HepG2 (cell line): ENCODE measurements at regions not wholly inside any gene's neighbourhood (a gene's known extent, or its start where the extent isn't known, plus 50 kb on each side); places are given as distances from the start of the nearest gene placed in this dataset.

Experiments used
- ATAC-seq: fragments of 200-7000 bp; cut with Tn5 transposase; 3 replicates; pipeline ENCODE4 v1.9.1; 2020; ENCODE audit warnings: mild to moderate bottlenecking, moderate library complexity
- BruUV-seq: library from RNA; stranded (reverse); fragments of 400-500 nt; replicated peaks from 2 replicates; lab custom pipeline; 2021; lab: Mats Ljungman, UMichigan
- CTCF ChIA-PET: fragments of 300-600 bp; formaldehyde crosslinking; extraction: SDS; loops from one replicate; lab custom pipeline; 2021; ENCODE audit warnings: low total read pairs, inconsistent platforms, low intra/inter-chr PET ratio; lab: Yijun Ruan, JAX
- POLR2A ChIA-PET: fragments of 350-600 bp; sonication (Branson Sonifier 250); formaldehyde crosslinking; loops from one replicate; lab custom pipeline; 2020; ENCODE audit warnings: antibody characterized with exemption, inconsistent platforms; lab: Yijun Ruan, JAX
- DNase-seq: peaks from one replicate; pipeline ENCODE4 v3.0.0-alpha.2; 2015; ENCODE audit warnings: low spot score
- FAIRE-seq: peaks from 3 replicates; lab custom pipeline; 2011; peaks lifted over from hg19 to GRCh38; lab: Jason Lieb, UNC
- H2AFZ ChIP-seq: one replicate; pipeline ENCODE4 v1.6.1; 2011; ENCODE audit warnings: low read length, inconsistent platforms
- H3K27ac ChIP-seq: fragments of 300-600 bp; 3 replicates; pipeline ENCODE4 v1.8.0; 2011; ENCODE audit warnings: mixed run types, mild to moderate bottlenecking, mixed read lengths, low read length, inconsistent platforms; ENCODE audit not compliant: insufficient read depth; ENCODE audit errors: extremely low read length
- H3K27me3 ChIP-seq, 2 experiments: fragments of 200-600 bp in 1 of 2; 2 replicates in 1 of 2; 3 replicates in 1 of 2; pipeline versions ENCODE4 v1.6.0 to v1.8.0; 2011; ENCODE audit warnings: low read length in 2 of 2, mild to moderate bottlenecking in 2 of 2, moderate library complexity in 2 of 2, inconsistent platforms in 1 of 2; ENCODE audit not compliant: insufficient read depth in 2 of 2, control insufficient read depth in 1 of 2
- H3K36me3 ChIP-seq, 2 experiments: fragments of 200-600 bp in 1 of 2; replicated peaks in 1 of 2; 2 replicates in 1 of 2; 3 replicates in 1 of 2; pipeline versions ENCODE4 v1.5.1 to v1.8.0; 2011; ENCODE audit warnings: low read length in 2 of 2, inconsistent platforms in 1 of 2; ENCODE audit not compliant: insufficient read depth in 2 of 2, control insufficient read depth in 1 of 2
- H3K4me1 ChIP-seq: 2 replicates; pipeline ENCODE4 v1.5.1; 2012; ENCODE audit warnings: low read length, inconsistent platforms; ENCODE audit not compliant: insufficient read depth
- H3K4me2 ChIP-seq: 2 replicates; pipeline ENCODE4 v1.6.0; 2011; ENCODE audit warnings: low read depth, low read length, inconsistent platforms
- H3K4me3 ChIP-seq, 3 experiments: fragments of 200-600 bp in 1 of 3; sonication (generic), shearing (Covaris generic) in 1 of 3; replicated peaks in 1 of 3; 2 replicates each; pipeline ENCODE4 v1.5.1; 2011 to 2016; ENCODE audit warnings: low read length in 3 of 3, inconsistent platforms in 2 of 3, low read depth in 2 of 3, mild to moderate bottlenecking in 2 of 3, control low read depth in 1 of 3, mixed read lengths in 1 of 3; ENCODE audit not compliant: insufficient read depth in 1 of 3
- H3K79me2 ChIP-seq: one replicate; pipeline ENCODE4 v1.6.1; 2011; ENCODE audit warnings: low read length, inconsistent platforms; ENCODE audit not compliant: insufficient read depth
- H3K9ac ChIP-seq: 2 replicates; pipeline ENCODE4 v1.6.0; 2011; ENCODE audit warnings: mild to moderate bottlenecking, low read depth, low read length, inconsistent platforms; ENCODE audit not compliant: insufficient read depth
- H3K9me3 ChIP-seq: 2 replicates; pipeline ENCODE4 v1.5.1; 2012; ENCODE audit warnings: mild to moderate bottlenecking, low read length
- H4K20me1 ChIP-seq: 2 replicates; pipeline ENCODE4 v1.6.0; 2011; ENCODE audit warnings: inconsistent platforms, mild to moderate bottlenecking, low read length, moderate library complexity; ENCODE audit not compliant: insufficient read depth
- HNRNPH1 ChIP-seq: fragments of 200-400 bp; formaldehyde crosslinking; optimal IDR thresholded peaks from 2 replicates; pipeline ENCODE3; 2017; ENCODE audit warnings: mild to moderate bottlenecking, low read depth, low read length
- HOXD1 ChIP-seq: sonication (generic); formaldehyde crosslinking; IDR thresholded peaks from 2 replicates; pipeline ENCODE4 v1.5.0; 2020; ENCODE audit warnings: missing genetic modification reagents
- SAP130 ChIP-seq: IDR thresholded peaks from 2 replicates; pipeline ENCODE4 v1.6.1; 2016; ENCODE audit warnings: low read depth
- SNAI1 ChIP-seq: sonication (generic); formaldehyde crosslinking; IDR thresholded peaks from 2 replicates; pipeline ENCODE4 v1.5.0; 2020; ENCODE audit warnings: mild to moderate bottlenecking, missing genetic modification reagents, borderline replicate concordance
- SRY ChIP-seq: sonication (generic); formaldehyde crosslinking; IDR thresholded peaks from 2 replicates; pipeline ENCODE4 v1.8.0; 2022; ENCODE audit warnings: mild to moderate bottlenecking, missing genetic modification reagents
- ZNF260 ChIP-seq: sonication (generic); formaldehyde crosslinking; IDR thresholded peaks from 2 replicates; pipeline ENCODE4 v1.4.0; 2020; ENCODE audit warnings: missing genetic modification reagents, low read depth, mild to moderate bottlenecking, borderline replicate concordance
- ZNF660 ChIP-seq: sonication (generic); formaldehyde crosslinking; IDR thresholded peaks from 2 replicates; pipeline ENCODE4 v1.5.1; 2020; ENCODE audit warnings: mild to moderate bottlenecking, low read depth, missing genetic modification reagents, borderline replicate concordance
- ZNF781 ChIP-seq: sonication (generic); formaldehyde crosslinking; IDR thresholded peaks from 2 replicates; pipeline ENCODE4 v1.5.1; 2020; ENCODE audit warnings: borderline replicate concordance, mild to moderate bottlenecking, missing genetic modification reagents; ENCODE audit errors: not compliant biosample characterization
- WGBS: methylation state at CpG from one replicate; pipeline ENCODE4 v1.1.6; 2017; ENCODE audit warnings: low lambda C conversion rate; 5-methylcytosine and 5-hydroxymethylcytosine counted together
- in situ Hi-C: cut with HindIII; loops from 2 replicates; pipeline ENCODE4 v1.10.0; 2017; ENCODE audit warnings: low pct_unique_long_range_greater_than_20kb; ENCODE audit not compliant: extremely low pct_ligation_motif_present
- intact Hi-C: fragments of 100-400 bp; cut with micrococcal nuclease; formaldehyde crosslinking; loops from one replicate; pipeline ENCODE4 v1.10.0; 2022; ENCODE audit not compliant: unreplicated experiment
- TF ChIP-seq, protein P1 (sequence below): sonication (generic); formaldehyde crosslinking; IDR thresholded peaks from 2 replicates; pipeline ENCODE4 v1.8.1; 2022; ENCODE audit warnings: mild to moderate bottlenecking, missing genetic modification reagents
- TF ChIP-seq, protein P2 (sequence below): sonication (generic); formaldehyde crosslinking; IDR thresholded peaks from 2 replicates; pipeline ENCODE4 v1.9.0; 2022; ENCODE audit warnings: missing genetic modification reagents, mild to moderate bottlenecking, borderline replicate concordance
- TF ChIP-seq, protein P3 (sequence below): sonication (generic); formaldehyde crosslinking; IDR thresholded peaks from 2 replicates; pipeline ENCODE4 v1.5.0; 2020; ENCODE audit warnings: missing genetic modification reagents, mild to moderate bottlenecking, borderline replicate concordance
- TF ChIP-seq, protein P4 (sequence below): sonication (generic); formaldehyde crosslinking; IDR thresholded peaks from 2 replicates; pipeline ENCODE4 v1.4.0; 2020; ENCODE audit warnings: missing genetic modification reagents, borderline replicate concordance

DNA sequence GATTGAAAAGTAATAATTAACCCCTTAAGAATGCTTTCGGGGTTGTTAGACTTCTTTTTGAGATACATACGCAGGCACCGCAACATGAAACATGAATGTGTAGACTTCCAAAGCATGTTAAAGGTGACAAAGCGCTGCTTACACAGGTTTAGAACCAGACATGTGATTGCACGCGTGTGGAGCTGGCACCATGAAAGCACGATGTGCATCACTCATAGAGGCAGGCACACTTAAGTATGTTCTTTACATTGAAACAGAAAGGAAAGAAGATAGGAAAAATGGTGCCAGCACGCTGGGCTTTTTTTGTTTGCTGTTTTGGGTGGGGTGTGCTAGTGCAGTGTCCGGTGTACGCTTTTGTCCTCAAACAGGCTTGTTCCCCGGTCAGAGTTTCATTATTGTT lies 83.6 kb upstream of the PPARA start (continued):
- TF ChIP-seq SAP130 (CRISPR knock-in tag) (no peak), SRY (CRISPR knock-in tag) (no peak)
- TF ChIP-seq, all 625 proteins: peak for 0

DNA sequence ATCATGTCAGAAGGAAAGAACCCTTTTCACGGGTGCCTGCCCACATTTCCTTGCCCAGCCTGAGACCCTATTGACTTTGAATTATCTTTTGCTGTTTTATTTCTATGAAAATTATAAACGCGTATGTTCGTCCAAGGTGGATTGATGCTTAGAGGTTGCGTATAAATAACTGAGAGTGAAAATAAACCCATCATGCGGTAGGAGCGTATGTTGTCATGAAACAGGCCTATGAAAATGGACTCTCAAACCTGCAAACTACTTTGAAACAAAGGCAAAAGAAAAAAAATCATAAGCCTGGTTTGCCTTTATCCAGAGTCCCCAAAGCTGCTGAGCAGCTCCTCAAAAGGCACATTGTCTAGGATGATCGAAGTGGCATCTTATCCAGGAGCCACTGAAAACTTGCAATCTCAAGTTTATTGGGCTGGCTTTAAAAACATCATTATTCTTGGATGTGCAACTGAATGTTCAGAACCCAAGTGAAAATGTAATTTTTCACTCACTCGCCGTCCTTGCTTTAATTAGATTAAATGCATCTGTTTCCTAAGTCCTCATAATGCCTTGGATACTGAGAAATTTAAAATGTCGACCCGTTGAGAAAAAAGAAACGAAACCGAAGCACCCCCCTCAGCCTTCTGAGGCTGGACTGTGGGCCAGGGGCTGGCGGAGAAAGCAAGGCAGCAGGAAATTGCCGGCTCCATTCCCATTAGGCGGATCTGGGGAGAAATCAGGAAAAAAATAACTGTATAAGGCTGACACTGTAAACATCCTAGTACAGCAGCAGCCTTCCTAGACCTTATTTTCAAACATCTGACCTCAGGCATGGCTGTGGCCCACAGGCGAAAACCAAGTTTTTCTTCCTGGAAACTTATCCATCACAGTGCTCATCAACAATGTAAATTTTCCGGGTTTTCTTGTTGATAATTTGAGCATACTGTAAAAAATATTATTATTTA lies 82.9 kb upstream of the PPARA start:
- 46% methylated on average over 19 of the region's 19 CpGs for WGBS
- no peaks in the 10 kb centered on the region for H3K9me3 ChIP-seq
- no peak overlapping the region for H3K4me3 ChIP-seq
- H3K4me1 ChIP-seq: no peaks in the 10 kb centered on the region
- intact Hi-C loops (no loop called here), in situ Hi-C loops (no loop called here)
- no peaks in the 10 kb centered on the region for H3K36me3 ChIP-seq
- ChIA-PET CTCF (no interaction called here), POLR2A (no interaction called here)
- no TSS peak for BruUV-seq
- FAIRE-seq (no peak), DNase-seq (no peak), ATAC-seq (no peak)
- H3K9ac ChIP-seq: no peak overlapping the region
- H3K27ac ChIP-seq: no peak overlapping the region
- peaks cover 7 to 85% of the 10 kb centered on the region in 2 experiments for H3K27me3 ChIP-seq
- no peaks in the 10 kb centered on the region for H3K79me2 ChIP-seq
- no peak overlapping the region for H2AFZ ChIP-seq
- H4K20me1 ChIP-seq: no peaks in the 10 kb centered on the region
- H3K4me2 ChIP-seq: no peak overlapping the region
- TF ChIP-seq, protein P1, sequence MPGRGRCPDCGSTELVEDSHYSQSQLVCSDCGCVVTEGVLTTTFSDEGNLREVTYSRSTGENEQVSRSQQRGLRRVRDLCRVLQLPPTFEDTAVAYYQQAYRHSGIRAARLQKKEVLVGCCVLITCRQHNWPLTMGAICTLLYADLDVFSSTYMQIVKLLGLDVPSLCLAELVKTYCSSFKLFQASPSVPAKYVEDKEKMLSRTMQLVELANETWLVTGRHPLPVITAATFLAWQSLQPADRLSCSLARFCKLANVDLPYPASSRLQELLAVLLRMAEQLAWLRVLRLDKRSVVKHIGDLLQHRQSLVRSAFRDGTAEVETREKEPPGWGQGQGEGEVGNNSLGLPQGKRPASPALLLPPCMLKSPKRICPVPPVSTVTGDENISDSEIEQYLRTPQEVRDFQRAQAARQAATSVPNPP: no peak
- TF ChIP-seq ZNF260 (CRISPR knock-in tag) (no peak), ZNF781 (CRISPR knock-in tag) (no peak), SNAI1 (CRISPR knock-in tag) (no peak), HOXD1 (CRISPR knock-in tag) (no peak), ZNF660 (CRISPR knock-in tag) (no peak), HNRNPH1 (no peak)
- TF ChIP-seq, protein P2, sequence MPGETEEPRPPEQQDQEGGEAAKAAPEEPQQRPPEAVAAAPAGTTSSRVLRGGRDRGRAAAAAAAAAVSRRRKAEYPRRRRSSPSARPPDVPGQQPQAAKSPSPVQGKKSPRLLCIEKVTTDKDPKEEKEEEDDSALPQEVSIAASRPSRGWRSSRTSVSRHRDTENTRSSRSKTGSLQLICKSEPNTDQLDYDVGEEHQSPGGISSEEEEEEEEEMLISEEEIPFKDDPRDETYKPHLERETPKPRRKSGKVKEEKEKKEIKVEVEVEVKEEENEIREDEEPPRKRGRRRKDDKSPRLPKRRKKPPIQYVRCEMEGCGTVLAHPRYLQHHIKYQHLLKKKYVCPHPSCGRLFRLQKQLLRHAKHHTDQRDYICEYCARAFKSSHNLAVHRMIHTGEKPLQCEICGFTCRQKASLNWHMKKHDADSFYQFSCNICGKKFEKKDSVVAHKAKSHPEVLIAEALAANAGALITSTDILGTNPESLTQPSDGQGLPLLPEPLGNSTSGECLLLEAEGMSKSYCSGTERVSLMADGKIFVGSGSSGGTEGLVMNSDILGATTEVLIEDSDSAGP (CRISPR knock-in tag): no peak
- TF ChIP-seq, protein P3, sequence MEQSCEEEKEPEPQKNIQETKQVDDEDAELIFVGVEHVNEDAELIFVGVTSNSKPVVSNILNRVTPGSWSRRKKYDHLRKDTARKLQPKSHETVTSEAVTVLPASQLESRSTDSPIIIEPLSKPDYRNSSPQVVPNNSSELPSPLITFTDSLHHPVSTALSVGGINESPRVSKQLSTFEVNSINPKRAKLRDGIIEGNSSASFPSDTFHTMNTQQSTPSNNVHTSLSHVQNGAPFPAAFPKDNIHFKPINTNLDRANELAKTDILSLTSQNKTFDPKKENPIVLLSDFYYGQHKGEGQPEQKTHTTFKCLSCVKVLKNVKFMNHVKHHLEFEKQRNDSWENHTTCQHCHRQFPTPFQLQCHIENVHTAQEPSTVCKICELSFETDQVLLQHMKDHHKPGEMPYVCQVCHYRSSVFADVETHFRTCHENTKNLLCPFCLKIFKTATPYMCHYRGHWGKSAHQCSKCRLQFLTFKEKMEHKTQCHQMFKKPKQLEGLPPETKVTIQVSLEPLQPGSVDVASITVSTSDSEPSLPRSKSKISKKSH (CRISPR knock-in tag): no peak
- TF ChIP-seq, protein P4, sequence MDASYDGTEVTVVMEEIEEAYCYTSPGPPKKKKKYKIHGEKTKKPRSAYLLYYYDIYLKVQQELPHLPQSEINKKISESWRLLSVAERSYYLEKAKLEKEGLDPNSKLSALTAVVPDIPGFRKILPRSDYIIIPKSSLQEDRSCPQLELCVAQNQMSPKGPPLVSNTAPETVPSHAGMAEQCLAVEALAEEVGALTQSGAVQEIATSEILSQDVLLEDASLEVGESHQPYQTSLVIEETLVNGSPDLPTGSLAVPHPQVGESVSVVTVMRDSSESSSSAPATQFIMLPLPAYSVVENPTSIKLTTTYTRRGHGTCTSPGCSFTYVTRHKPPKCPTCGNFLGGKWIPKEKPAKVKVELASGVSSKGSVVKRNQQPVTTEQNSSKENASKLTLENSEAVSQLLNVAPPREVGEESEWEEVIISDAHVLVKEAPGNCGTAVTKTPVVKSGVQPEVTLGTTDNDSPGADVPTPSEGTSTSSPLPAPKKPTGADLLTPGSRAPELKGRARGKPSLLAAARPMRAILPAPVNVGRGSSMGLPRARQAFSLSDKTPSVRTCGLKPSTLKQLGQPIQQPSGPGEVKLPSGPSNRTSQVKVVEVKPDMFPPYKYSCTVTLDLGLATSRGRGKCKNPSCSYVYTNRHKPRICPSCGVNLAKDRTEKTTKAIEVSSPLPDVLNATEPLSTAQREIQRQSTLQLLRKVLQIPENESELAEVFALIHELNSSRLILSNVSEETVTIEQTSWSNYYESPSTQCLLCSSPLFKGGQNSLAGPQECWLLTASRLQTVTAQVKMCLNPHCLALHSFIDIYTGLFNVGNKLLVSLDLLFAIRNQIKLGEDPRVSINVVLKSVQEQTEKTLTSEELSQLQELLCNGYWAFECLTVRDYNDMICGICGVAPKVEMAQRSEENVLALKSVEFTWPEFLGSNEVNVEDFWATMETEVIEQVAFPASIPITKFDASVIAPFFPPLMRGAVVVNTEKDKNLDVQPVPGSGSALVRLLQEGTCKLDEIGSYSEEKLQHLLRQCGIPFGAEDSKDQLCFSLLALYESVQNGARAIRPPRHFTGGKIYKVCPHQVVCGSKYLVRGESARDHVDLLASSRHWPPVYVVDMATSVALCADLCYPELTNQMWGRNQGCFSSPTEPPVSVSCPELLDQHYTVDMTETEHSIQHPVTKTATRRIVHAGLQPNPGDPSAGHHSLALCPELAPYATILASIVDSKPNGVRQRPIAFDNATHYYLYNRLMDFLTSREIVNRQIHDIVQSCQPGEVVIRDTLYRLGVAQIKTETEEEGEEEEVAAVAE (CRISPR knock-in tag): no peak
